NCI-H524 treated with DMSO at 0.1 percent for 48 hours (cell line): ENCODE measurements at regions not wholly inside any gene's neighbourhood (a gene's known extent, or its start where the extent isn't known, plus 50 kb on each side); places are given as distances from the start of the nearest gene placed in this dataset.
"Not testable (repeated sequence)": the region's sequence is repeated elsewhere in the genome, so short reads cannot be mapped to it uniquely, and the experiment has no call there.

Experiments
- DNase-seq: peaks from one replicate; lab custom pipeline; 2025; lab: John Stamatoyannopoulos, UW

DNA sequence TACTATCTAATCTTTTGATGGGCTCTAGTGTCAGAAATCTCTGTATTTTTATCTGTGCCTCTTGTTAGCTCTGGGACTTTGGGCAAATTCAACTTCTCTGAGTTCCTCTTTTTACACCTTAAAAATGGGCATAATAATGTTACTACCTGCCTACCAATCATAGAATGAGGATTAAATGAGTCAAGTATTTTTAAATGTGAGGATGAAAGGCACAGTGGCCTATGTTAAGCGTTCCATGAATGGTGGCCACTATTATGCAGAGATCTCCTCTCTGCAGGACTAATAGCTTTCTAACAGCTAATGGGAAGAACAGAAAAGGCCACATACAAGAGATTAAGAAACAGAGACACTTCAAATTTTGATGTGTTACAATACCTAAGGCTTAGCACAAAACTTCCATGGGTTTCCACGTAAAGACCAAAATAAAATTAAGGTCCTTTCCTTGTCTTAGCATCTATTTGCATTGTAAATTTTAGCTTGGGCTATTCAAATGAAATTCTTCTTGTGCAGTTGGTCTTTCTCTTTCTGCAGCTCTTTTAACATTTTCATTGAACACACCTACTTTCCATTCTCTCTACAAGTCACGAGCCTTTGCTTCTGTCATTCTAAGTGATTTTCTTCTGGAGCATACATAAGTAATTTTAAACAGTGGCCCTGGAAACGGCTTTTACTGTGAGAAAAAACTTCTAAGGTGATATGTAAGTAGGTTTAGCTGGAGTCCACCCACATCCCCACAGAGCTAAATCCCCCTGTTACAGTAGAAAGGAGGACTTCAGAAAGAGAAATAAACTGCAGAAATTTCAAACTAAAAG lies 117.9 kb upstream of the MED14 start:
- no peak for DNase-seq

DNA sequence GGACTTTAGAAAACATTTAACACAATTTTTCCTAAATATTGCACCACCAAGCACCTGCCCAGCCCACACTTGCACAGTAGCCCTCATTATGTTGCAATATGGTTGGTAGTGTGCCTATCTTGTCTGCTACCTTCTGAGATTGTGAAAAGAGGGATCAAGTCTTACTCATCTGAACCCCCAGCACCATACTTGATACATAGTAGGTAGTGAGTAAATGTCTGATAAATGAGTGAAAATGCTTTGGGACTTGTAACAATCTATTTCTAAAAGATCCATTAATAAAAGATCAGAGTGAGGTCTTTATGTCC lies 118.4 kb upstream of the MED14 start:
- DNase-seq = no peak

DNA sequence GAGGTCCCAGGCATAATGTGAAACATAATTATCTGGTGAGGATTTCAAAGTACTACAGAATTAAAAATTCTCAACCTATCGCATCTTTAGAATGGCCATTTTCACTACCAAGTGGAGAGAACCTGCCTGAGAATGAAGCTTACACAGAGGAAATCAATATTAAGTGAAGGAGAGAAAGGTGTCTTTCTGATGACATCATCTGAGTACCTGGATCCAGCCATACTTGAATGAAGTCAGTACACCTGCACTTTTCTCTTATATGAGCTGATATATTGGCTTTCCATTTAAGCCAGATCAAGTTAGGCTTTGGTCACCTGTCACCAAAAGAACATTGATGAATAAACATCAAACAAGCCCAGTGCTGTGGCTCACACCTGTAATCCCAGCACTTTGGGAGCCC lies 118.9 kb upstream of the MED14 start:
- no peak for DNase-seq

DNA sequence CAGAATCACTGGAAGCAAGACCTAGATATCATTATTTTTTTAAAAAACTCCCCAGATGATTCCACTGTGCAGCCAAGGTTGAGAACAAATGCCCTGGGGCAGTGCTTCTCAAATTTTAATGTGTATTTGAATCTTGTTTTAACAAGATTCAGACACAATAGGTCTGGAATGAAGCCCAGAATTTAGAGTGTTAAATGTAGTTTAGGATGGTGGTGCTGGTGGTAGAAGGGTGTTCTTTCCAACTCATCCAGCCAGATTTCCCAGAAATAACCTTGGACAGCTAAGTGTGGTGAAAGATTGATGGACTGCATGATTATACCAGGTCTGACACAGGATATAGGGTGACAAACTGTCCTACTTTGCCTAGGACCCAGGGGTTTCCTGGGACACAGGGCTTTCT lies 120.1 kb upstream of the MED14 start:
- DNase-seq = no peak

DNA sequence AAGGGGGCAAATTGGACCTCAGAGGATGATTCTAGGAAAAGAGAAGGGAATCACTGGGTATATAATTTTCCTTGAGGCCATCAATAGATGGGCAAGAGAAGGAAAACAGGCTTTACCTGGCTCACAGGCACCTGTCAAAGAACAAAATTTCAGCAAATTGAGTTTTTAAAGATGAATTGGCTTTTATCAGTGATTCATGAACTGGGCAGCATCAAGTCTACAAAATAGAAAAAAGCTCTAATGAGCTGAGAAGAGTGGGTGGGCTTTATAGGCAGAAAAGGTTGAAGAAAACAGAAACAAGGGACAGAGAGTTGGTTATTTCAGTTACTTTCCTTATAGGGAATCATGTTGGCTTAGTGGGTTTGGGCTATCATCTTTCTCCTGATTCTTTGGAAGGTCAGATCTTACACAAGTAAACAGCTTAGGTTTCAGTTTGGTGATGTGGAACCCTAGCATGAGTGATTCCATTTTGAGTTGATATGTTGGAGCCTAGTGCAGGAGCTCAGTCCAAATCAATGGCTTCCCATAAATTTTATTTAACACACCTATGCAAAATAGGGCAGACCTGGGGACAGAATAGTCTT lies 120.7 kb upstream of the MED14 start:
- no peak for DNase-seq

DNA sequence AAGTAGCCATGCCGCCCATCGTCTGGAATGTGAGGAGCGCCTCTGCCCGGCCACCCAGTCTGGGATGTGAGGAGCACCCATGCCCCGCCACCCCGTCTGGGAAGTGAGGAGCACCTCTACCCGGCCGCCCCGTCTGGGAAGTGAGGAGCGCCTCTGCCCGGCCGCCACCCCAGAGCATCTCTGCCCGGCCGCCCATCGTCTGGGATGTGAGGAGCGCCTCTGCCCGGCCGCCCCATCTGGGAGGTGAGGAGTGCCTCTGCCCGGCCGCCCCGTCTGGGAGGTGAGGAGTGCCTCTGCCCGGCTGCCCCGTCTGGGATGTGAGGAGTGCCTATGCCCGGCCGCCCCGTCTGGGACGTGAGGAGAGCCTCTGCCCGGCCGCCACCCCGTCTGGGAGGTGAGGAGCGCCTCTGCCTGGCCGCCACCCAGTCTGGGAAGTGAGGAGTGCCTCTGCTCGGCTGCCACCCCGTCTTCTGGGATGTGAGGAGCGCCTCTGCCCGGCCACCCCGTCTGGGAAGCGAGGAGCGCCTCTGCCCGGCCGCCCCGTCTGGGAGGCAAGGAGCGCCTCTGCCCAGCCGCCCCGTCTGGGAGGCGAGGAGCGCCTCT lies 126.7 kb upstream of the MED14 start:
- DNase-seq = not testable (repeated sequence)

DNA sequence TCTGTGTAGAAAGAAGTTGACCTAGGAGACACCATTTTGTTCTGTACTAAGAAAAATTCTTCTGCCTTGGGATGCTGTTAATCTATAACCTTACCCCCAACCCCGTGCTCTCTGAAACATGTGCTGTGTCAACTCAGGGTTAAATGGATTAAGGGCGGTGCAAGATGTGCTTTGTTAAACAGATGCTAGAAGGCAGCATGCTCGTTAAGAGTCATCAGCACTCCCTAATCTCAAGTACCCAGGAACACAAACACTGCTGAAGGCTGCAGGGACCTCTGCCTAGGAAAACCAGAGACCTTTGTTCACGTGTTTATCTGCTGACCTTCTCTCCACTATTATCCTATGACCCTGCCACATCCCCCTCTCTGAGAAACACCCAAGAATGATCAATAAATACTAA lies 127.9 kb upstream of the MED14 start:
- DNase-seq = not testable (repeated sequence)

GRCh38 chrX:40863671-40864070 lies 128.3 kb upstream of the MED14 start:
- no peak for DNase-seq

GRCh38 chrX:40864972-40865371 lies 129.6 kb upstream of the MED14 start:
- DNase-seq = peak; percentile 84

- DNase-seq = no peak
These were observed 131.6 kb upstream of the MED14 start for GRCh38 chrX:40866893-40867292.

DNA sequence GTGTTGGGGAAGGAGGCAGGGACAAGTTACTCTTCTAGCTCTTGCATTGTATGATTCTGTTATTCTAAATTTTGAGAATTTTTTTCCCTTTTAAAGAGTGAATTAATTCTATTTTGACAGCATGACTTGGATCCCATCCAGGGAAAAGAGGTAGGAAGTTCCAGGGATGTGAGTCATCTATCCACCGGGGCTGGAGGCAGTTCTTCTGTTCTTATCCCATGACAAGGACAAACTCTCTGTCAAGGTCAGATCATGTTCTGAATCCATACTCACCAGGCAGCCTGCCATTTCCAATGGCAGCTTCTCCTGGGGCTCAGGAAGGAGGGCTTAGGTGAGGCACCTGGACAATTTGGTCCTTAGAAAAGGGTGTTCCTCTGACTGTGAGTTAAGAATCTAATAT lies 132.0 kb upstream of the MED14 start:
- no peak for DNase-seq

- no peak for DNase-seq
These were observed 133.5 kb upstream of the MED14 start for GRCh38 chrX:40868868-40869267.

DNA sequence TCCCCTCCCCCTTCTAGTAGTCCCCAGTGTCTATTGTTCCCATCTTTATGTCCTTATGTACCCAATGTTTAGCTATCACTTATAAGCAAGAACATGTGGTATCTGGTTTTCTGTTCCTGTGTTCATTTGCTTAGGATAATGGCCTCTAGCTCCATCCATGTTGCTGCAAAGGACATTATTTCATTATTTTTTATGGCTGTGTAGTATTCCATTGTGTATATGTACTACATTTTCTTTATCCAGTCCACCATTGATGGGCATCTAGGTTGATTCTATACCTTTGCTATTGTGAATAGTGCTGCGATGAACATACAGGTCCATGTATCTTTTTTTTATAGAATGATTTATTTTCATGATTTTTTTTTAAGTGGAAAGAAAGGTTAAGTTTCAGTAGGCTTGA lies 135.6 kb upstream of the MED14 start:
- DNase-seq = not testable (repeated sequence)

GRCh38 chrX:40871385-40872082 lies 136.2 kb upstream of the MED14 start:
- no peak for DNase-seq

- DNase-seq = no peak
These were observed 137.0 kb upstream of the MED14 start for GRCh38 chrX:40872351-40872750.

- DNase-seq = no peak
These were observed 140.1 kb upstream of the MED14 start for GRCh38 chrX:40875476-40875875.

- peak; percentile 16 for DNase-seq
These were observed 142.5 kb upstream of the MED14 start for GRCh38 chrX:40877887-40878286.

GRCh38 chrX:40878766-40879165 lies 143.4 kb upstream of the MED14 start:
- peak; percentile 55 for DNase-seq

DNA sequence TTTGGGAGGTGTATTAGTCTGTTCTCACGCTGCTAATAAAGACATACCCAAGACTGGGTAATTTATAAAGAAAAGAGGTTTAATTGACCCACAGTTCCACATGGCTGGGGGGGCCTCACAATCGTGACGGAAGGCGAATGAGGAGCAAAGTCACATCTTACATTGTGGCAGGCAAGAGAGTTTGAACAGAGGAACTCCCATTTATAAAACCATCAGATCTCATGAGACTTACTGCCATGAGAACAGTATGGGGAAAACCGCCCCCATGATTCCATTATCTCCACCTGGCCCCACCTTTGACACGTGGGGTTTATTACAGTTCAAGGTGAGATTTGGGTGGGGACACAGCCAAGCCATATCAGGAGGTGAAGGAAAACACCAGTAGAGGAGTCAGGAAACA lies 143.8 kb upstream of the MED14 start:
- DNase-seq = not testable (repeated sequence)

GRCh38 chrX:40880712-40881111 lies 145.4 kb upstream of the MED14 start:
- no peak for DNase-seq

DNA sequence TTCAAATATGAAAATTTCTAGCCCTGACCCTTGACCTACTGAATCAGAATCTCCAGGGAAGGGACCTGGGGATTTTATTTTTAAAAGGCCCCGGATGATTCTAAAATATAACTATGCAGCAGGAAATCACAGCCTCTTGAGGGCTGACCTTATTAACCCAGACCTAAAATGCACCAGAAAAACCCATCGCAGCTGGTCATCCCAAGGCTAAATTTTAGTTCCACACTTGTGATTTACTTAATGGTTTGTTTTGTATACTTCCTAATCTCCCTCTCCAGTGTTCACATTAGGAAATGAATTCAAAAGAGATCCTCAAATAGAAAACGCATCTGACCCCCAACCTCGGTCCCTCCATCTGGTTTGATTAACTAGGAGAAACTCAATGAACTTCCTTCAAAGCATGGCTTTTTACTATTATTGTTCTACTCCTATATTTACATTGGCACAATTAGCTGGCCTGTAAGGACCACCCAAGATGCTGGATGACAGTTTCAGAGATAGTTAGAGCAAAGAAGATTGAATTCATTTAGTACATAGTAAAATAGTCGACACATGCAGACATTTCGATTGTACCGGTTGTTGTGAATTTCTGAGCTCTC lies 147.8 kb upstream of the MED14 start:
- no peak for DNase-seq

DNA sequence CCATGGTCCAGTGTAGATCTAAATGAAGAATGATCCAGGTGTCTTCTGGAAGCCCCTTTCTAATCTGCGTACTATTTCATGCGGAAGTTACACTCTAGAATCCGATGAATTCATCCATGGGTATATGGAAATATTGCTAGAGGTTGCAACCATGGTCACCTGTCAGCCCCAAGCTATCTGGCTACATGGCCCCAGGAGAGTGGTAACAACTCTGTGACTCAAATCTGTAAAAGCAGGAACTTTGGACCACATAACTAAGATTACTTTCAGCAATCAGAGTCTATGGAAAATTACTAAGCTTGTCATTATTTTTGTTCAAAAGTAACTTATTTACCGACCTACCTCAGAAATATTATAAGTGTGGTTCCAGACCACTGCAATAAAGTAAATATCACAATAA lies 150.6 kb upstream of the MED14 start:
- no peak for DNase-seq

- no peak for DNase-seq
These were observed 152.1 kb upstream of the MED14 start for GRCh38 chrX:40887476-40887875.
